Left forelimb (tissue), 1 donor: ENCODE measurements at regions not wholly inside any gene's neighbourhood (a gene's known extent, or its start where the extent isn't known, plus 50 kb on each side); places are given as distances from the start of the nearest gene placed in this dataset.

Experiments
- DNase-seq: peaks from one replicate; pipeline ENCODE4 v3.0.0-alpha.2; 2018; ENCODE audit warnings: low spot score

DNA sequence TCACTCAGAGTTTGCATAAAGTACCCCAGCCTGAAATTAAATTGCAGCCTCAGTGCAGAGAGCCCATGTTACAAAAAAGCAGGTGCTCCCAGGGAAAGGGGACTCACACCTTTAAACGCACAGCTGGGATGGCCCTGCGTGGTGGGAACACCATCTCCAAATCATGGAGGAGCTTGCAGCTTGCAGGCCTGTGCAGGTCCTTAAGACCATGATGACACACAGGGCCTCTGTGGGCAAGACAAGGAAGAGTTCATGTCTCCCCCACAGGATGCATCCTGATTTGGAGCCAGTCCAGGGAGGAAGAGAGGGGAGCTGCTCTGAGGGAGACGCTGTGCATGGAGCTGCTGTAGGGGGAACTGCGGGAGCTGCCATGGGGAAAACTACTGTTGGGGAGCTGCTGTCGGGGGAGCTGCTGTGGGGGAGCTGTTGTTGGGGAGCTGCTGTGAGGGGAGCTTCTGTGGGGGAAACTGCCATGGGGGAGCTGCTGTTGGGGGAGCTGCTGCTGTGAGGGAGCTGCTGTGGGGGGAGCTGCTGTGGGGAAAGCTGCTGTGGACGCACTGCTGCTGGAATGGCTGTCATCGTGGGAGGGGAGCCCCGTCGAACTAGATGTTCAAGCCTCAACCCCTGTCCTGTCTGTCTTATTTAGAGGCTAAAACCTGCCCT, 113.9 kb downstream of the MATN1 start:
- no peak for DNase-seq

DNA sequence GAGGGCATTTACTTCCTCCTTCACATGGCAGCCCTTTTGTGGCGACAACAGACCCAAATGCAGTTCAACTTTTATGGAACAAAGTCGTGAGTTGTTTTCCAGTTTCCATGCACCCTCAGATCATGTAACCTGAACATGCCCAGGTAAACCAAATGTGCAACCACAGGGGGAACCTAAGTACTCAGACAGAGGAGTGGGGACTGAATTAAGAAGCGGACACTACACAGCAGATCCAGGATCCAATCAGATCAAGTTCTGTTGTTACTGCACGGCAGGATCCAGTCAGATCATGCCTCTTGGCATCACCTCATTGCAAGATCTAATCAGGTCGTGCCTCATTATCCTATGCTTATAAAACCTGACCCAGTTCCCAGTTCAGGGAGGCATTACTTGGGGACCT, 115.7 kb downstream of the MATN1 start:
- no peak for DNase-seq

DNA sequence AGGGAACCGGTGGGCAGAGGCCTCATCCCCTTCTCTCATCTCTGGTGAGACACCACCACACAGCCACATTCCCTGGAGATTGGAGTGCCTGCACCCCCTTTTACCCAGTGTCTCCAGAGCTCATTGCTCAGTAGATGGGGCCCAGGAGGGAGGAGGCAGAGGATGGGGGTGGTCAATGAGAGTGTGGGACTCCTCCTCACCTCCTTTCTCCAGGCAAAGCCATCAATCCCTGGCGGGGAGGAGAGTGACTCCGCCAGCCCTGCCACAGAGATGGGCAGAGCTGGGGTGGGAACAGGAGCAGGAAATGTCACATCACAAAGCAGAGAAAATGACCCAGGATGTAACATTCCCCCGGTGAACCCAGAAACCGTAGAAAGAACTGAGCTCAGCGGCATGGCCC, 117.2 kb downstream of the MATN1 start:
- no peak for DNase-seq

DNA sequence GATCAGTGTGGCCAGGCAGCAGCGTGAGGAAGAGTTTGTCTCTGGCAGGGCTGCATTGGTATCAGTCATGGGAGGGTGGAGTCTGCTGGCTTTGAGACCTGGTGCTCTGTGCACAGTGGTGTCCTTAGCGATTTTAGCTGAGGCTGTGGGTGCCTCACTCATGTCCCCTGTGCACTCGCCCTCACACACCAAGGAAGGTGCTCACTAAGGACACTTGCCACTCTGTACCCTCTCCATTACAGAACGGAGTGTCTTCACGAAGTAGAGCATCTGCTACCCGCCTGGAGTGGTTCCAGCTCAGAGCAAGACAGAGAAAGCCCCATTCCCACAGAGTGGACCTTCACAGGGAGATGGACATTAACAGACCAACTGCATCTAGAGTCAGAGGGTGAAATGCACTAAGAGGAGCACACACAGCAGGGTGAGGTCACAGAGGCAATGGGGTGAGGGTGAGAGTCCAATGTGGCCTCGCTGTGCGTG, 117.9 kb downstream of the MATN1 start:
- no peak for DNase-seq

DNA sequence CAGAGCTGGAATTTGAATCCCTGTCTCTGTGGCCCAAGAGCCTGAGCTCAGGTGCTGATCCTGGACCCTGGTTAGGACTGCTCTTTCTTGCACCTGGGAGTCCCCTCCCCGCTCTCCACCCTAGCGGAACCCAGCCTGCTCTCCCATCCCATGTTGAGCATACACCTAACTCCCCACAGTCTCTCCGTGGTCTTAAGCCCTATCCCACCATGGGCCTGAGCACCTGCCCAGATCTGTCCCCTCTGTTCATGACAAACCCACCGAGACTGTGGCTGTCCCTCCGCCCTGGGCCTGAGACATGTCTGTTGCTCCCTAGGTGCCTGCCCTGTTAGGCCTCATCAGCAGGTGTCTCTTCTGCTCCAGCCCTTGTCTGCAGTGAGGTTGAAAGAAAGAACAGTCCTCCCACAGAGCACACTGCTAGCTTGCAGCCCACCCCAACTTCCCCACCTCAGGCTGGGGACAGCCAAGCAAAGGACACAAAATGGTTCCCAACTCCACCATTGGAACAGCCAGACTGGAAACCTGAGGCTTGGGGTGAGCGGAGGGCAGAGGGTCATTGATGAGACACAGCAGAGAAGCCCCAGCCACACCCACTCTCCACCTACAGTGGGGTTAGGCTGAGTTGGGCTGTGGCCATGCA, 118.5 kb downstream of the MATN1 start:
- no peak for DNase-seq

DNA sequence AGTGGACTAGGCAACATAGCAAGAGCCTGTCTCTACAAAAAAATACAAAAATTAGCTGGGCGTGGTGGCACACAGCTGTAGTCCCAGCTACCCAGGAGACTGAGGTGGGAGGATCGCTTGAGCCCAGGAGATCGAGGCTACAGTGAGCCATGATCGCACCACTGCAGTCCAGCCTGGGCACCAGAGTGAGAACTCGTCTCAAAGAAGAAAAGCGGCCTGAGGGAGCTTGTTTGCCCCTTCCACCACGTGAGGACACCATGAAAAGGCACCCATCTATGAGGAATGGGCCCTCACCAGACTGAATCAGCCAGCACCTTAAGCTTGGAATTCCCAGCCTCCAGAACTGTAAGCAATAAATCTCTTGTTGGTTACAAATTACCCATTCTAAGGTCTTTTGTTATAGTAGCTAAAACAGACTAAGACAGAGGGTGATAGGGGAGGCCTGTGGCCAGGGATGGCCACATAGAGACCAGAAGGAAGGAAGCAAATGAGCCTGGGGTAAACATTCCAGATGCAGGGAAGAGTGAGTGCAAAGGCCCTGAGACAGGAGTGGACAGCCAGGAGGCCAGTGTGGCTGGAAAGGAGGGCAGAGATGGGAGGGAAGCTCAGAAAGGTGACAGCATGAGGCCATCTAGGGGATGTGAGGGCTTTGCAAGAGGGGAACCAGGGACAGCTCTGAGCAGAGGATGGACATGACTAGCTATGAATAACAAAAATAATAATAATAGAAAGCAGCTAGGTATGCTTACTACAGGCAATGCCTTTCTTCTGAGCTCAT, 120.1 kb downstream of the MATN1 start:
- no peak for DNase-seq

DNA sequence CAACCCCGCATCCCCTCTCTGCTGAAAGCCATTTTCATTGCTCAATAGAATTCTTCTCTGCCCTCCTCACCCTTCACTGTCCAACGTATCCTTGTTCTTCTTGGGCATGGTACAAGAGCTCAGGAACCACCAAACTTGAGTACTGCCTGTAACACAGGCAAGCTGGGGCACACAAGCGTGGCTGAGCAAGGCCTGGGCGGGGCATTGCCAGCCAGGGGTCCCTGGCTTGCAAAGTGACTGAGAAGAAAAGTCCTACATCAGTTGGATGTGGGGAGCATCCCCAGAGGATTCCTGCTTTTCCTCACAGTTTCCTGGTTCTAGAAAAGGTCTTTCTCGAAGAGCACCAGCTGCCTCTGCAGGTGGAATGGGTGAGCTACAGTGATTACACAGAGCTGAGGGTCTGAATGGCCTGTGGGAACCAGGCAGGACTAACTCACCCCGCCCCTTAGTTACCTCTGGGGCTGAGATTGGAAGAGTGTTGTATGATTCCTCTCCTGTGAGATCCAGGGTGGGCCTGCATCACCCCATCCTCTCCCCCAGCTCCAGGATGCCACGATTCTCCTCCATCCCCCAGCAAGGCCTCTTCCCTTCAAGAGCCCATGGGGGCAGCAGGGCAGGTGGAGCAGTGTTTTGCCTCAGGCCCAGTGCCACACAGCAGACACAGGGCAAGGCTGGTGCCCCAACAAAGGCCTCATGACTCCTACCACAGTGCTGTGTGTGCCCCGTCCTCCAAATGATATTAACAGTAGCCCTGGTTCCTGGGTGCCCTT, 121.9 kb downstream of the MATN1 start:
- no peak for DNase-seq

DNA sequence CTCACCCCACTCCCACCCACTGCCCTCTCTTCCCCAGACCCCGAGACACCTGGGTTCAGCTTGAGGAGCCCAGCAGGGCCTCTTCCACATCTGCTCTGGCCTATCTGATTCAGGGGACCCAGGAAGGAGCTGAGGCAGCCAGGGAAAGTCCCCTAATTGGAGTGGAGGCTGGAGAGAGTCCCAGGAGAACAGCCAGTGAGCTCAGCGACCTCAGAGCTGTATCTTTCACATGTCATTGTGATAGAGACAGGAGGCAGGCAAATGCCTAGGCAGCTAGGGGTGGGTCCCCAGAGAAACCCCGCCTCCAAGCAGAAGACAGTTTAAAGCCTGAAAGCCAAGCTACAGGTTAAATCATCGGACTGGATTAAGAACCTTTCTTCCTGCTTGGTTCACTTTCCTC, 122.7 kb downstream of the MATN1 start:
- DNase-seq, result no peak

DNA sequence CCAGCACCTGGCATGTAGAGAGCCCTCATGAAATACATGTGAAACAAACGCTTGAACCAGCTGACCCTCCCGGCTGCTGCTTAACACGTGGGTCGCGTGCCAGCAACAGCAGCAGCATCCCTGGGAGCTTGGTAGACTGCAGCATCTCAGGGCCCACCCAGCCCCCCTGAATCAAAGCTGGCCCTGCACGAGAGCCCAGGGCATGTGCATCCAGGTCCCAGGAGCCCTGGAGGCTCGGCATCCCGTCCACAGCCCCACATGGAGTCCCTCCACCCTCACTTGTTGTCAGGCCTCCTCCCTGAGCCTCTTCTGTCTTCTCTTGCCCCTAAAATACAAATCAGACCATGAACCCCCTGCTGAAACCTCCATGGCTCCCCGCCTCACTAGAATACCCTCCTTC, 123.1 kb downstream of the MATN1 start:
- no peak for DNase-seq

DNA sequence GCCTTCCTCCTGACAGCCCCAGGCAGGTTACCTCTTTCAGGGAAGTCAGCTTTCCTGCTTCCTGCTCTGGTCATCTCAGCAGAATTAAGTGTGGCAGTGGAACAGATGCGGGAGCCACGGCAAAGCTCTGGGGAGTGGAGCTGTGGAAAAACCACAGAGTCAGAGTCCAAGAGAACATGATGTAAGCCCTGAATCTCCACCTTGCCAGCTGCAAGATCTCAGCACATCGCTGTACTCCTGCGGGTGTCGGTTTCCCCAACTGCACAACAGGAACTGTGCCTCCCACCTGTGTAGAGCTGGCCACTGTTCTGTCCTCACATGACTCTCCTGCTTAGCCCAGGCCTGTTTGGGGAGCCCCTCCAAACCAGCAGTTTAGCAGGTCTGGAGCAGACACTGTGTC, 123.7 kb downstream of the MATN1 start:
- no peak for DNase-seq

DNA sequence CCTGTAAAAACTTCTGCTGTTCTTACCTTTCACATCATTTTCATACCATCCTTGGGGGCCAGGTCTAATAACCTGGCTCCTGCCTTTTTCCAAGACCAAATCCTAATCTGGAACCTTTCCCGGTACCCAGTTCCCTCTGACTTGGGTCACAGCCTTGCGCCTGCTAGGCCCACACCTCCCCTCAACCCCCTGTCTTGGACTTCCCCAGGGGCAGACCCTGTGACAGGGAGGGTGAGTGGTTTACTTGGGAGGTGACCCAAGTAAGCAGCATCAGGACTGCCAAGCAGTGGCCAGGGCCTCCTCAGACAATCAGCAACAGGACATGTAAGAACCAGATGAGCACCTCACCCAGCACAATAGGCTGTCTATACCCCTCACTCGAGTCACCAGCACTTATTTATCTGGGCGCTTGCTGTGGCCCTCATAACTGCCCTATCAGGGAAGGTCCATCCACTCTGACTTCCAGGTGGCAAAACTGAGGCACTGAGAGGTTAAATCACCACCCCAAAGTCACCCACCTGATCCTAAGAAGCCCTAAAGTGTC, 124.7 kb downstream of the MATN1 start:
- DNase-seq, result no peak

DNA sequence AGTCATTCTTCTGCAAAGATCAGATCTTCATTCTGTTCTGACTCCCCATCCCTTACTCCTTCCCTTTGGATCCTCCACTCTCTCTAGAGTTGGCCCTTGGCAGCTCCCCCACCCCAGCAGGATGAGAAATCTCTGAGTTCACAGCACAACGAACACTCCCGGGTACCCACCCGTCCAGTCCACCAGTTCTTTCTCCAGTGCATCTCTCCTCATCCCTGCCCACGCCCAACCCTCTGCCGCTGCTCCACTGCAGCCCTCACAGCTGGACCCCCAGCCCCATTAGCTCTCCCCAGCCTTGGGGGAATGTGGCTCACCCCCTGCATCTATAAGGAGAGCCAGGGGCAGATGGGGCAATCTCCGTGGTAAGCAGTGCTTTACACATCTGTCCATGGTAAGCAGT, 125.7 kb downstream of the MATN1 start:
- DNase-seq, result no peak

DNA sequence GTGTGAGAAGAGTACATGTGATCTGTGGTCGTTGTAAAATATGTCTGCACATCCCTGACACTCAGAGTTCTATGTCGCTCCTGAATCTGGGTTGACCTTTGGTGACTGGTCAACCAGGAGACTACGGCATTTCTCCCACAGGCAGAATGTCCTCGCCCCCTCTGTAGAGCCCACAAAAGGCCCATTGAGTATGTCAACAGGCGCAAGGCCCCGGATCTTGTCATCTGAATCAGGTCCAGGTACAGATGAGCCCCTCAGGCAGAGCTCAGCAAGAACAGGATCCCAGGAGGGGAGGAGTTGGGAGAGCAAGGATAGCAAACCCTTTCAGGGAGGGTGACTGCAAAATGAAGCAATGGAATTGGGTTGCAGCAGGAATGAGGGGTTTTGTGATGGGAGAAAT, 126.5 kb downstream of the MATN1 start:
- no peak for DNase-seq

DNA sequence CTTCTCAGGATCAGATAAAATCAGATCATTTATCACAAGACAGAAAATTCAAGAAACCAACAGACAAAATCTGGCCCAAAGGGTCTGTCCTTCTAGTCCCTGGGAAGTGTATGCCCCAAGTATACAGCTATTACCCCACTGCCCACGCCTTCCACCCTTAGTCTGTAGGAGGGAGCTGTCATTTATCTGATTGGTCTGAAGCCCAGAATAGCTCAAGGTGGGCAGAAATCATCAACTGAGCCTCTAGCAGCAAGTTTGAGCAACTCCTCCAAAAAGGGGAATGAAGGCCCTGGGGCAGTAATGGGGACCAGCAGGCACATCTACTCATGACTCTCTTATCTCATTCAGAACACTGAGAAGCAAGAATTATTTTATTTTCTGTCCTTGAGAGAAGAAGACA, 126.9 kb downstream of the MATN1 start:
- no peak for DNase-seq

DNA sequence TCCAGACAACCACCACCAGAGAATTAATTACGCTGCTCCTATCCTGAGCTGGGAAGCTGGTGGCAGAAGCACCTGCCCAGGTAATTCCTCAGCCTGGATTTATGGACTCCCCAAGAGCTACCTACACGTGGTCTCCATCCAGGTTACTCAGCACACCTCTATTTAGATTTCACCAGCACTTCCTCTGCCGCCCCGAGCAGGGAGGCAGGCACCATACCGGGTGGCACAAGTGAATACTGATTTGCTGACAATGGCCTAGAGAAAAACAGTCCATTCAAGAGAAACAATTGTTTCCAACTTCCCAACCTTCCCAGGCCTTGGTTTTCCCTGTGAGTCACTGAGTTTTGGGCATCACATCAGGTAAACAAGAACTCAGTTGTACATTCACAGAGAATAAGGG, 134.3 kb downstream of the MATN1 start:
- no peak for DNase-seq

DNA sequence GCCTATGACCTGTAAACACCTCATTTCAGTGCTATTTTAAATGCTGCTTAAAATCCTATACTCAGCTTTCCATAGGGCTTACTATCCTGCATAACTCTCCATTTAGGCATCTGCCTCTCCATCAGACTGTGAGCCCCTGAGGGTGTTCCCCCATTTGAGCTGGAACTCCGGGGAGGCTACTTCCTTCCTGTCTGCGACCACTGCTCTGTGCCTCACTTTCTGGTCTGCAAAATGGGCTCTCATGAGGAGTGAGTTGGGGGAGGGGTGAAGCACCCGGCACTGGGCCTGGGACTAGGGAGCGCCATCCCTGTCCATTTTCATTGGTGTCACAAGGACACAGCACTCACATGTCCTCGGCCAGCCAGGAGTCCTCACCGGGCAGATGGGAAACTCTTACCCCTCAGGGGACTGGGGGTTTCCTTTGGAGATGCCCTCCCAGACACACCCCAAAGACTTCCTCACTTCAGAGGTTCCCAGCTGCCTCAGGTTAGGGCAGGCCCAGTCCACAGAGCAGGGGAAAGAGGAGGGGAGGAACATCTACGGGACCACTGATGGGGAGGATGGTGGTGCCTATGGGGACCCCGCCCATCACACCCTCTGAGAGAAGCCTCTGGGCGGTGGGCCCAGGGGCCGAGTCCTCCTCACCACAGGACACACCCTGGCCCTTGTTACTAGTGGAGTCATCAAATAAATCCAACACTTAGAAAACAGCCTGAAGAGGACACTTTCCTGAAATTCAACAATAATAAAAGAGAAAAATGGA, 134.9 kb downstream of the MATN1 start:
- no peak for DNase-seq

DNA sequence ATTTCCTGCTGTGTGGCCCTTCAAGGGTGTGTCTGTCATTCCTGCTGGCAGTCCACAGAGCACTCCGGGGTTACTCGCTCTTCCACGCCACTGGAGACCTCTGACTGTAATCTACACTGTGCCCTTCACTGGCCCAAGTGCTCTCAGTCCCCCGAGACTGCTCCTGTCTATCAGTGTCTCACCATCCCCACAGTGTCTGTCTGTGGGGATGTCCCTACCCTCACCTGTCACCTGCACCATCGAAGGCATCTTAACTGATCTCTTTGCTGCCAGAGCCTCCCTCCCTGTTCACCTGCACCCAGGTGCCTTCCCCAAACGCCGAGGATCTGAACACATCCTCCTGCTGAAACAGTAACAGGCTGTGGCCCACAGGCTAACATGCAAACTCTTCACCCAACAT, 136.7 kb downstream of the MATN1 start:
- DNase-seq, result no peak

DNA sequence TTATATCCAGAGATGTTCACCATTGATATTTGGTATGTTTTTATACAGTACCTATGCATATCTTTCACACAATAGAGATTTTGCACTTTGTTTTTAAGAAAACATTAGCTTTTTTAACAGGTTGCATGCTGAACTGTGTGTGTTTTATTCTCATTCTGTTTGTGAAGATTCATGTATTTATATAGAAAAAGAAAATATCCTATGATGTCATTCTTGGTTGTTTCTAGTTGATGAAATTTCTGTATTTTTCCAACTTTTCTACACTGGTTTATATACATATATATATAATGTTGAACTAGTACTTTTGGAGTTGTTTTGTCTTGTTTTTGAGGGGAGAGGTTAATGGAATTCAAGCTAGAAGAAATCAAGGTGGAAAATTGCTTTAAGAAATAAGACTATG, 143.8 kb downstream of the MATN1 start:
- no peak for DNase-seq

DNA sequence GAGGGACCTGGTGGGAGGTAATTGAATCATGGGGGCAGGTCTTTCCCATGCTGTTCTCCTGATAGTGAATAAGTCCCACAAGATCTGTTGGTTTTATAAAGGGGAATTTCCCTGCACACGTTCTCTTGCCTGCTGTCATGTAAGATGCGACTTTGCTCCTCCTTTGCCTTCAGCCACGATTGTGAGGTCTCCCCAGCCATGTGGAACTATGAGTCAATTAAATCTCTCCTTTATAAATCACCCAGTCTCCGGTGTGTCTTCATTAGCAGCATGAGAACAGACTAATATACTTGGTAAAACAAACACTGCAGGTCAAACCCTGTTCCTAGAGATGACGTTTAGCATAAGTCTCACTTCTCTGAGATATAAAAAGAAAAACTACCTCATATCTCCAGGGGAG, 148.3 kb downstream of the MATN1 start:
- no peak for DNase-seq

DNA sequence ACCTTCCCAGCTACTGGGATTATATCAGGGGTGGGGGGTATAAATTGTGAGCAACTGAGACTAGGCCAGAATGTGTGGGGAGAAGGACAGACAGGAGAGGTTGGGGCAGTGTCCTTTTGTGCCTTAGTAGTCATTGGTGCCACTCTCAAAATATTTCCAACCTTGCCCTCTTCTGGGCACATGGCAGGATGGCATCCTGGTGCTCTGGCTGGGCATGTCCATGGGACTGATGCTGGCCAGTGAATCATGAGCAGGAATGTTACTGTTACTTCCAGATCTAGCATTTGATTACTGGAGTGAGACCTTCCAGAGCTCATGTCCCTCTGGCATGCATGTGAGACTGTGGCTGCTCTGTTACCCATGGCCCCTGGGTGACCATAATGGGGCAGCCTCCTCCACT, 151.2 kb downstream of the MATN1 start:
- DNase-seq, result no peak

DNA sequence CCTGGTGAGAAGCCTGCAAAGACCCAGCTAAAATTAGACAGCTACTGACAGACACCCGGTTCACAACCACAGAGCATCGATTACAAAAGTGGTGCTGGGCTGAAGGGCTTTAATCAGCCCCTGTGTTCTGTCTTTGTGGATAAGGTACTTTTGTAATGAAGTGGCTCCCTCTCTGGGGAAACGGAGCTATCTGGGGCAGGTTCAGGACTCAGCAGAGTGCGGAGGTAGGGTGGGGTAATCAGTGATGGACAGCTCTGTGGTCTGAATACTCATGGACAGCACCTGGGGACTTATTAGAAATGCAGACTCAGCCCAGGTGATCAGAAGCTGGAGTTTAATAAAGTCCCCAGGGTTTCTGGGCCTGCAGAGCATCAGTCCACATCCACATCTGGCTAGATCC, 152.0 kb downstream of the MATN1 start:
- no peak for DNase-seq

DNA sequence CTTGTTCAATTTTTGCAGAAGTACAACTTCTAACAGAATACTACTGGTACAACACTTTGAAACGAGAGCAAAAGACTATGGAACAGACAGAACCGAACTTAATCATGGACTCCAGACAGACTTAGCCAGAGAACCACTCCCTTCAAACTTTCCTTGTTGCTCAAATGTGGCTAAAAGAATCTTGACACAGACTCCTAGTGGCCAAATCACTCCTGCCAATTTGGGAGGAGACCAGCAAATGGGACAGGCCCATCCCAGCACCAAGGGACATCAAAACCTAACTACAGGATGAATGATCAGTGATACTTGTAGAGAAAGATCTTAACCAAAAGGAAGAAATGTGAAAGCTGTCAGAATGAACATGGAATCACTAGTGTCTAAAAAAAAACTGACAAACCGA, 154.0 kb downstream of the MATN1 start:
- DNase-seq, result no peak
